ENCODE measurements at regions not wholly inside any gene's neighbourhood (a gene's known extent, or its start where the extent isn't known, plus 50 kb on each side); places are given as distances from the start of the nearest gene placed in this dataset.

DNA sequence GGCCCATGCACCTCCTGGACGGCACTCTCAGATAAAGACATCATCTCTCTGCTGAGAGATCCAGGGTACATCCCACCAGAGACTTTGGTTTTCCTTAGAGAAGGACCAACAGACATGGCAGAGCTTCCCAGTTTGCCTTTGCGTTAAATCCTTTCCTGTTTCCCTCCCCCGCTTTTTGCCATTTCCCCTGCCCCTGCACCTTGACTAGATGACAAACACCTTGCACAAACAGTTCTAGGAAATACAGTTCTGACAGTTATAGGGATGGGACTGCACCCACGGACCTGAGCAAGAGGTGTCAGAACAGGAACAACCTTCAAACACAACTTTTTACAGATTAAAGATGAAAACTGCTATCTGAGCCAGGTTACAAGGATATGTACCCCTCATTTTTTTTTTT lies 288.9 kb downstream of the MSX2 start:
- TF ChIP-seq, protein P1, sequence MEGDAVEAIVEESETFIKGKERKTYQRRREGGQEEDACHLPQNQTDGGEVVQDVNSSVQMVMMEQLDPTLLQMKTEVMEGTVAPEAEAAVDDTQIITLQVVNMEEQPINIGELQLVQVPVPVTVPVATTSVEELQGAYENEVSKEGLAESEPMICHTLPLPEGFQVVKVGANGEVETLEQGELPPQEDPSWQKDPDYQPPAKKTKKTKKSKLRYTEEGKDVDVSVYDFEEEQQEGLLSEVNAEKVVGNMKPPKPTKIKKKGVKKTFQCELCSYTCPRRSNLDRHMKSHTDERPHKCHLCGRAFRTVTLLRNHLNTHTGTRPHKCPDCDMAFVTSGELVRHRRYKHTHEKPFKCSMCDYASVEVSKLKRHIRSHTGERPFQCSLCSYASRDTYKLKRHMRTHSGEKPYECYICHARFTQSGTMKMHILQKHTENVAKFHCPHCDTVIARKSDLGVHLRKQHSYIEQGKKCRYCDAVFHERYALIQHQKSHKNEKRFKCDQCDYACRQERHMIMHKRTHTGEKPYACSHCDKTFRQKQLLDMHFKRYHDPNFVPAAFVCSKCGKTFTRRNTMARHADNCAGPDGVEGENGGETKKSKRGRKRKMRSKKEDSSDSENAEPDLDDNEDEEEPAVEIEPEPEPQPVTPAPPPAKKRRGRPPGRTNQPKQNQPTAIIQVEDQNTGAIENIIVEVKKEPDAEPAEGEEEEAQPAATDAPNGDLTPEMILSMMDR (IDR thresholded peaks at IDR 0.05), result no peak
- no peak for ATAC-seq
- Histone ChIP-seq H3K27ac (no peak overlapping the region), H3K27me3 (no peaks in the 10 kb centered on the region), H3K36me3 (no peaks in the 10 kb centered on the region), H3K4me1 (no peaks in the 10 kb centered on the region), H3K9me3 (no peaks in the 10 kb centered on the region), H3K4me3 (no peak overlapping the region)
- DNase-seq, result no peak
- intact Hi-C loops (cut with DNase I), result no loop called here

DNA sequence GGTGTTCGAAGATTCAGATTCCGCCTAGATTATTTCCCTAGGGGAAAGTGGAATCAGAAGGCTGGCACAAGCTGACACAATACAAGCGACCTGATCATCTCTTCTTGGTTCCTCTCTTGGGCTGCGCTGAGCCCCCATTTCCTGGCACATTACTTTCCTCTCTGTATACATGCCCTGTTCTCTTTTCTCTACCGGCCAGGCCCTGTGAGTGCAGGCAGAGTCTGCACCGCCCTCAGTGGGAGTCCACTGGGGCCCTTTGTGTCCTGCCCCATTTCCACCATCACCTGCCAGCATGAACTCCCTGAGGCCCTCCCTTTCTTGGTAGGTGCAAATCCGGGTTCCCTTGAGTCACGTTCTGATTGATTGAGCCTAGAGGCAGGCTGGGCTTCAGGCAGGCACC lies 287.9 kb downstream of the MSX2 start:
- Histone ChIP-seq H3K4me1 (no peaks in the 10 kb centered on the region), H3K36me3 (no peaks in the 10 kb centered on the region), H3K9me3 (no peaks in the 10 kb centered on the region), H3K27me3 (no peaks in the 10 kb centered on the region), H3K27ac (no peak overlapping the region), H3K4me3 (no peak overlapping the region)
- intact Hi-C loops (cut with DNase I), result no loop called here
- DNase-seq, result no peak
- ATAC-seq, result no peak
- TF ChIP-seq, protein P1 (IDR thresholded peaks at IDR 0.05), result no peak

DNA sequence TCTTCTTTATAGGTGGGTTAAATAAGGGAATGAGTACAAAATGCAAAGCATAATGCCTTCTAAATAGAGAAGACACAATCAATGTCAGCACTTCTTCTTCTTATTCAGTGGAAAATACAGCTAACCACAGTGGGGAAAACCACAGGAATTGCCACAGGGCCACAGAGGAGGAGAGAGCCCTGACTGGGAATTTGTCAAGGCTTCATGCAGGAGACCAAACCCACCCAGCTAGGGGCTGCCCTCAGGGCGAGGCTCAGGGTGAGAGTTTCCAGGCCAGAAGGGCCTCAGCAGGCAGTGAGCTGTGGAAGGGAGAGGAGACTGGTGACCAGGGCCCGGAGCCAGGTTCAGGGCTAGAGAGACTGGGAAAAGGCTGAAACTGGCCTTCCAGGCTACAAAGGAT lies 279.1 kb downstream of the MSX2 start:
- Histone ChIP-seq H3K4me1 (no peaks in the 10 kb centered on the region), H3K4me3 (no peak overlapping the region), H3K36me3 (no peaks in the 10 kb centered on the region), H3K9me3 (peaks cover 0 to 3% of the 10 kb centered on the region in 2 donors), H3K27ac (no peak overlapping the region), H3K27me3 (no peaks in the 10 kb centered on the region)
- ATAC-seq (no peak), DNase-seq (no peak)
- intact Hi-C loops (cut with DNase I), result no loop called here
- TF ChIP-seq, protein P1 (IDR thresholded peaks at IDR 0.05), result no peak

DNA sequence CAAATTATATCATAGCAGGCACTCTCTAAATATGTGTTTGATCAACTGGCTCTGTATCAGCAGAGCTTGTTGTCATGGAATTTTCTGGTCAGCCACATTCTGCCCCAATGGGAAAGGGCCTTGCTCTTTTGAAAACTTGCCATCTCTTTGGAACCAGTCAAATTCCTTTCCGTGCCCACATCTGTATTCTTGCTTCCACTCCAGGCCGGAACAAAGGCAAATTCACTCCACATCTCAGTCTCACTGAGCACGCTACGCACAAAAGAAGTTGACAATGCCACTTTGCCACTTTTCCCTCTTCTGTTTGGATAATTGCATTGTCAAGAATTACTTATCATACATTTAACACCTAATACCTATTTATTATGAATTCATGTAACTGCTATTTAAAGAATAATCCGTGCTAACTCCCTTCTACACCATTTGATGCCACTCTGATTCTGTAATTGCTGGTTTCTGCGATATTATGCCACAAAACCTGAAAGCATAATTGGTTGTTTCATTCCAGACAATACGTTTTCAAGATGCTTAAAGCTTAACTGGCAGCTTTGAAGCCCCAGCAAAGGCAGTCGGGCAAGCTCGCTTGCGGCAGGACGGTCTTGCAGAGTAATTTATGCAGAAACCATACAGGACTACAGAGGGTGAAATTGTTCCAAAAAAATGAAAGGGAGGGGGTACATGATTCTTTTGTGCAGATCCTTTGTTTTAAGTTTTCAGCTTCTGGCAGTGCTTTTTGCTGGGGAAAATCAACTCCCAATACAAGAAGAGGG lies 277.7 kb downstream of the MSX2 start:
- no peak overlapping the region for H3K27ac ChIP-seq
- H3K9me3 ChIP-seq, result peaks cover 0 to 11% of the 10 kb centered on the region in 2 donors
- intact Hi-C loops (cut with DNase I), result no loop called here
- ATAC-seq (no peak), DNase-seq (no peak)
- TF ChIP-seq, protein P1 (IDR thresholded peaks at IDR 0.05), result no peak
- no peaks in the 10 kb centered on the region for H3K27me3 ChIP-seq
- H3K36me3 ChIP-seq, result no peaks in the 10 kb centered on the region
- H3K4me1 ChIP-seq, result no peaks in the 10 kb centered on the region
- H3K4me3 ChIP-seq, result no peak overlapping the region

DNA sequence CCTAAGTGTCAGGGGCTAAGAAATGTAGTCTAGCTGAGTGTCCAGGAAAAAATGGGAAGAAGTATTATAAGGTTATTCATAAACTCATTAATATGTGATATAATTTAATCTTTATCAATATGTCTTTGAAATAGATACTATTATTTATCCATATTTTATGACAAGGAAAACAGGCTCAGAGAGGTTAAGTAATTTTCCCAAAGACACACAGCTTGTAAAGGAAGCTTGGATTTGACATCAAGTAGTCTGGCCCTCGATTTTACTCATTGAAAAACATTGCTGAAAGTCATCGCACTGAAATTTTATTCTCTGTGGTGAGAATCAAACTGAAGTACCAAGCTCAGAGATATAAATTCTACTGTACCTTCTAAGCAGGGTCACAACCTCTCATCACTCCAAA lies 276.9 kb downstream of the MSX2 start:
- no peak for DNase-seq
- TF ChIP-seq, protein P1 (IDR thresholded peaks at IDR 0.05), result no peak
- Histone ChIP-seq H3K27ac (no peak overlapping the region), H3K9me3 (peaks cover 0 to 11% of the 10 kb centered on the region in 2 donors), H3K4me3 (no peak overlapping the region), H3K27me3 (no peaks in the 10 kb centered on the region), H3K36me3 (no peaks in the 10 kb centered on the region), H3K4me1 (no peaks in the 10 kb centered on the region)
- intact Hi-C loops (cut with DNase I), result no loop called here
- no peak for ATAC-seq
